K562 (cell line): ENCODE measurements at regions not wholly inside any gene's neighbourhood (a gene's known extent, or its start where the extent isn't known, plus 50 kb on each side); places are given as distances from the start of the nearest gene placed in this dataset.

ENCODE experiments used
- ARID3A ChIP-seq: IDR thresholded peaks from 2 replicates; pipeline ENCODE4 v1.6.1; 2012; ENCODE audit warnings: low read depth, low read length, improper control_type of control experiment, borderline replicate concordance
- FOXM1 ChIP-seq, 2 experiments: fragments of 450-650 bp in 1 of 2; sonication (generic) in 1 of 2; formaldehyde crosslinking in 1 of 2; IDR thresholded peaks; 2 replicates each; pipeline versions ENCODE4 v1.6.1 to v1.9.0; 2017 to 2022; ENCODE audit warnings: low read depth in 2 of 2, mild to moderate bottlenecking in 2 of 2, missing genetic modification reagents in 1 of 2, moderate library complexity in 1 of 2
- KDM2B ChIP-seq: fragments of 250-450 bp; sonication (Bioruptor Pico); IDR thresholded peaks from 2 replicates; pipeline ENCODE4 v1.8.0; 2021; ENCODE audit warnings: mild to moderate bottlenecking, moderate library complexity
- PATZ1 ChIP-seq: fragments of 250-450 bp; sonication (Bioruptor Pico); IDR thresholded peaks from 2 replicates; pipeline ENCODE4 v1.5.0; 2020; ENCODE audit warnings: mild to moderate bottlenecking, borderline replicate concordance
- PTTG1 ChIP-seq: fragments of 450-650 bp; IDR thresholded peaks from 2 replicates; pipeline ENCODE4 v1.6.1; 2016; ENCODE audit warnings: low read depth, mild to moderate bottlenecking, missing genetic modification characterization, missing compliant biosample characterization
- SP2 ChIP-seq: IDR thresholded peaks from 2 replicates; pipeline ENCODE4 v1.6.1; 2011; ENCODE audit warnings: mild to moderate bottlenecking, low read depth, low read length, moderate library complexity; ENCODE audit not compliant: poor library complexity, severe bottlenecking; ENCODE audit errors: extremely low read depth
- TF ChIP-seq, protein P1 (sequence below), 2 experiments: fragments of 450-650 bp; formaldehyde crosslinking in 1 of 2; IDR thresholded peaks; 2 replicates each; pipeline versions ENCODE4 v1.4.0 to v1.6.1; 2014 to 2020; ENCODE audit warnings: mild to moderate bottlenecking in 2 of 2, borderline replicate concordance in 1 of 2, low read depth in 1 of 2

GRCh38 chr6:166765234-166765541 is 138.1 kb upstream of the RPS6KA2 start:
- no peak for TF ChIP-seq KDM2B
- TF ChIP-seq PTTG1 (tag): no peak
- no peak for TF ChIP-seq PATZ1
- TF ChIP-seq, protein P1, sequence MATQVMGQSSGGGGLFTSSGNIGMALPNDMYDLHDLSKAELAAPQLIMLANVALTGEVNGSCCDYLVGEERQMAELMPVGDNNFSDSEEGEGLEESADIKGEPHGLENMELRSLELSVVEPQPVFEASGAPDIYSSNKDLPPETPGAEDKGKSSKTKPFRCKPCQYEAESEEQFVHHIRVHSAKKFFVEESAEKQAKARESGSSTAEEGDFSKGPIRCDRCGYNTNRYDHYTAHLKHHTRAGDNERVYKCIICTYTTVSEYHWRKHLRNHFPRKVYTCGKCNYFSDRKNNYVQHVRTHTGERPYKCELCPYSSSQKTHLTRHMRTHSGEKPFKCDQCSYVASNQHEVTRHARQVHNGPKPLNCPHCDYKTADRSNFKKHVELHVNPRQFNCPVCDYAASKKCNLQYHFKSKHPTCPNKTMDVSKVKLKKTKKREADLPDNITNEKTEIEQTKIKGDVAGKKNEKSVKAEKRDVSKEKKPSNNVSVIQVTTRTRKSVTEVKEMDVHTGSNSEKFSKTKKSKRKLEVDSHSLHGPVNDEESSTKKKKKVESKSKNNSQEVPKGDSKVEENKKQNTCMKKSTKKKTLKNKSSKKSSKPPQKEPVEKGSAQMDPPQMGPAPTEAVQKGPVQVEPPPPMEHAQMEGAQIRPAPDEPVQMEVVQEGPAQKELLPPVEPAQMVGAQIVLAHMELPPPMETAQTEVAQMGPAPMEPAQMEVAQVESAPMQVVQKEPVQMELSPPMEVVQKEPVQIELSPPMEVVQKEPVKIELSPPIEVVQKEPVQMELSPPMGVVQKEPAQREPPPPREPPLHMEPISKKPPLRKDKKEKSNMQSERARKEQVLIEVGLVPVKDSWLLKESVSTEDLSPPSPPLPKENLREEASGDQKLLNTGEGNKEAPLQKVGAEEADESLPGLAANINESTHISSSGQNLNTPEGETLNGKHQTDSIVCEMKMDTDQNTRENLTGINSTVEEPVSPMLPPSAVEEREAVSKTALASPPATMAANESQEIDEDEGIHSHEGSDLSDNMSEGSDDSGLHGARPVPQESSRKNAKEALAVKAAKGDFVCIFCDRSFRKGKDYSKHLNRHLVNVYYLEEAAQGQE (IDR thresholded peaks at IDR 0.05; ENCODE audit: borderline replicate concordance): no peak
- TF ChIP-seq, protein P1 (CRISPR knock-in tag; IDR thresholded peaks at IDR 0.05; ENCODE audit: low read depth): no peak
- TF ChIP-seq SP2: no peak
- no peak for TF ChIP-seq ARID3A
- no peak for TF ChIP-seq FOXM1 (IDR thresholded peaks at IDR 0.05; ENCODE audit: low read depth)
- no peak for TF ChIP-seq FOXM1 (CRISPR knock-in tag; IDR thresholded peaks at IDR 0.05; ENCODE audit: low read depth)
